ENCODE measurements at regions not wholly inside any gene's neighbourhood (a gene's known extent, or its start where the extent isn't known, plus 50 kb on each side); places are given as distances from the start of the nearest gene placed in this dataset.
"Not testable (repeated sequence)": the region's sequence is repeated elsewhere in the genome, so short reads cannot be mapped to it uniquely, and the experiment has no call there.

- Histone ChIP-seq H3K36me3 (no peaks in the 10 kb centered on the region), H3K9me3 (no peaks in the 10 kb centered on the region), H3K27me3 (no peaks in the 10 kb centered on the region), H3K27ac (no peak overlapping the region), H3K4me3 (no peak overlapping the region), H3K4me1 (no peaks in the 10 kb centered on the region)
- intact Hi-C loops (cut with DNase I) = no loop called here
- no peak for DNase-seq
- TF ChIP-seq CTCF (IDR thresholded peaks at IDR 0.05) = no peak
- ATAC-seq = no peak
Measured at GRCh38 chr6:90458353-90459224, 128.3 kb downstream of the MAP3K7 start.

- intact Hi-C loops (cut with DNase I) = no loop called here
- no peaks in the 10 kb centered on the region for H3K4me1 ChIP-seq
- H3K4me3 ChIP-seq = no peak overlapping the region
Measured at GRCh38 chr6:90457867-90458259, 129.0 kb downstream of the MAP3K7 start.

GRCh38 chr6:90456997-90457866, 129.6 kb downstream of the MAP3K7 start:
- intact Hi-C loops (cut with DNase I); DNase-seq; ATAC-seq: not testable (repeated sequence)

More at GRCh38 chr6:90457867-90458259, 129.0 kb downstream of the MAP3K7 start:
- DNase-seq (no peak), ATAC-seq (no peak)
- Histone ChIP-seq H3K27me3 (no peaks in the 10 kb centered on the region), H3K36me3 (no peaks in the 10 kb centered on the region), H3K27ac (no peak overlapping the region), H3K9me3 (no peaks in the 10 kb centered on the region)
- no peak for TF ChIP-seq CTCF (IDR thresholded peaks at IDR 0.05)

GRCh38 chr6:90456001-90456400, 130.9 kb downstream of the MAP3K7 start:
- no peaks in the 10 kb centered on the region for H3K9me3 ChIP-seq
- no peak overlapping the region for H3K27ac ChIP-seq
- intact Hi-C loops (cut with DNase I) = no loop called here
- no peaks in the 10 kb centered on the region for H3K27me3 ChIP-seq
- DNase-seq (no peak), ATAC-seq (no peak)
- no peak overlapping the region for H3K4me3 ChIP-seq
- H3K4me1 ChIP-seq = no peaks in the 10 kb centered on the region
- TF ChIP-seq CTCF (IDR thresholded peaks at IDR 0.05) = no peak
- H3K36me3 ChIP-seq = no peaks in the 10 kb centered on the region

More at GRCh38 chr6:90456997-90457866, 129.6 kb downstream of the MAP3K7 start:
- H3K27ac ChIP-seq, H3K4me1 ChIP-seq, H3K27me3 ChIP-seq, H3K9me3 ChIP-seq, H3K36me3 ChIP-seq, H3K4me3 ChIP-seq: not testable (repeated sequence)

- ATAC-seq (no peak), DNase-seq (no peak)
- intact Hi-C loops (cut with DNase I) = no loop called here
- Histone ChIP-seq H3K27ac (no peak overlapping the region), H3K36me3 (no peaks in the 10 kb centered on the region), H3K4me3 (no peak overlapping the region), H3K9me3 (no peaks in the 10 kb centered on the region), H3K27me3 (no peaks in the 10 kb centered on the region), H3K4me1 (no peaks in the 10 kb centered on the region)
- TF ChIP-seq CTCF (IDR thresholded peaks at IDR 0.05) = no peak
Measured at GRCh38 chr6:90454836-90455427, 131.9 kb downstream of the MAP3K7 start.

Data from upper lobe of right lung (tissue), 1 donor.